ENCODE measurements at regions not wholly inside any gene's neighbourhood (a gene's known extent, or its start where the extent isn't known, plus 50 kb on each side); places are given as distances from the start of the nearest gene placed in this dataset.

GRCh38 chr6:40740518-40740917 is 153.4 kb upstream of the LRFN2 start:
- TF ChIP-seq POLR2A (IDR thresholded peaks at IDR 0.05) (no peak), CTCF (IDR thresholded peaks at IDR 0.05) (no peak)

Data from testis (tissue), 2 donors.